ENCODE measurements at regions not wholly inside any gene's neighbourhood (a gene's known extent, or its start where the extent isn't known, plus 50 kb on each side); places are given as distances from the start of the nearest gene placed in this dataset.

- Histone ChIP-seq H3K27me3 (ENCODE audit: insufficient read depth, low read length, poor library complexity, severe bottlenecking) (no peaks in the 10 kb centered on the region), H3K4me3 (ENCODE audit: low read length) (no peak overlapping the region), H3K27ac (ENCODE audit: low read depth, low read length) (no peak overlapping the region), H3K9me3 (ENCODE audit: low read length) (no peaks in the 10 kb centered on the region), H3K4me1 (ENCODE audit: insufficient read depth, low read length) (peaks cover 10% of the 10 kb centered on the region), H3K36me3 (ENCODE audit: insufficient read depth, low read length) (no peaks in the 10 kb centered on the region)
- H3K4me1 Mint-ChIP-seq: peaks cover 12 to 13% (median 13%) of the 10 kb centered on the region in 3 donors
- no peak for DNase-seq
- no peaks in the 10 kb centered on the region for H3K36me3 Mint-ChIP-seq
- H3K9me3 Mint-ChIP-seq: no peaks in the 10 kb centered on the region
- ChIA-PET POLR2A (no interaction called here), CTCF (no interaction called here)
- no peak overlapping the region for H3K27ac Mint-ChIP-seq
- H3K27me3 Mint-ChIP-seq: peaks cover 1 to 7% of the 10 kb centered on the region in 2 donors
- no peak overlapping the region for H3K4me3 Mint-ChIP-seq
Measured at GRCh38 chr22:48239461-48240147, 1477.2 kb downstream of the TBC1D22A start.

GRCh38 chr22:48238966-48239365 lies 1476.5 kb downstream of the TBC1D22A start:
- Histone ChIP-seq H3K4me1 (ENCODE audit: insufficient read depth, low read length) (peaks cover 7% of the 10 kb centered on the region), H3K9me3 (ENCODE audit: low read length) (no peaks in the 10 kb centered on the region), H3K27me3 (ENCODE audit: insufficient read depth, low read length, poor library complexity, severe bottlenecking) (no peaks in the 10 kb centered on the region), H3K4me3 (ENCODE audit: low read length) (no peak overlapping the region), H3K36me3 (ENCODE audit: insufficient read depth, low read length) (no peaks in the 10 kb centered on the region), H3K27ac (ENCODE audit: low read depth, low read length) (no peak overlapping the region)
- H3K4me3 Mint-ChIP-seq: no peak overlapping the region
- DNase-seq: no peak
- ChIA-PET CTCF (no interaction called here), POLR2A (no interaction called here)
- peak overlapping the region in 1 of 8 donors; percentile 10 for H3K27ac Mint-ChIP-seq
- H3K36me3 Mint-ChIP-seq: peaks cover 0 to under 1% (median 0%) of the 10 kb centered on the region in 3 donors
- H3K9me3 Mint-ChIP-seq: peaks cover 0 to under 1% (median under 1%) of the 10 kb centered on the region in 5 donors
- peaks cover 1 to 7% of the 10 kb centered on the region in 2 donors for H3K27me3 Mint-ChIP-seq
- H3K4me1 Mint-ChIP-seq: peaks cover 11 to 13% (median 13%) of the 10 kb centered on the region in 3 donors

- Histone ChIP-seq H3K4me3 (ENCODE audit: low read length) (no peak overlapping the region), H3K9me3 (ENCODE audit: low read length) (no peaks in the 10 kb centered on the region), H3K27me3 (ENCODE audit: insufficient read depth, low read length, poor library complexity, severe bottlenecking) (no peaks in the 10 kb centered on the region), H3K4me1 (ENCODE audit: insufficient read depth, low read length) (peaks cover 7% of the 10 kb centered on the region), H3K27ac (ENCODE audit: low read depth, low read length) (no peak overlapping the region), H3K36me3 (ENCODE audit: insufficient read depth, low read length) (no peaks in the 10 kb centered on the region)
- no peak overlapping the region for H3K27ac Mint-ChIP-seq
- ChIA-PET CTCF (no interaction called here), POLR2A (no interaction called here)
- peaks cover 1 to 3% of the 10 kb centered on the region in 2 donors for H3K27me3 Mint-ChIP-seq
- H3K9me3 Mint-ChIP-seq: peaks cover 0 to 7% (median 4%) of the 10 kb centered on the region in 5 donors
- no peak overlapping the region for H3K4me3 Mint-ChIP-seq
- peaks cover 8 to 10% (median 9%) of the 10 kb centered on the region in 3 donors for H3K4me1 Mint-ChIP-seq
- peaks cover 0 to 4% (median 0%) of the 10 kb centered on the region in 3 donors for H3K36me3 Mint-ChIP-seq
- no peak for DNase-seq
Measured at GRCh38 chr22:48238284-48238915, 1476.0 kb downstream of the TBC1D22A start.

GRCh38 chr22:48237466-48238283 lies 1475.2 kb downstream of the TBC1D22A start:
- Mint-ChIP-seq H3K9me3 (peaks cover 4 to 9% (median 8%) of the 10 kb centered on the region in 5 donors), H3K27ac (no peak overlapping the region), H3K4me3 (no peak overlapping the region), H3K36me3 (peaks cover 0 to 4% (median 0%) of the 10 kb centered on the region in 3 donors), H3K4me1 (peaks cover 7 to 9% (median 8%) of the 10 kb centered on the region in 3 donors), H3K27me3 (peaks cover 1 to 3% of the 10 kb centered on the region in 2 donors)
- Histone ChIP-seq H3K4me3 (ENCODE audit: low read length) (no peak overlapping the region), H3K27ac (ENCODE audit: low read depth, low read length) (no peak overlapping the region), H3K36me3 (ENCODE audit: insufficient read depth, low read length) (no peaks in the 10 kb centered on the region), H3K4me1 (ENCODE audit: insufficient read depth, low read length) (peaks cover 7% of the 10 kb centered on the region), H3K9me3 (ENCODE audit: low read length) (no peaks in the 10 kb centered on the region), H3K27me3 (ENCODE audit: insufficient read depth, low read length, poor library complexity, severe bottlenecking) (no peaks in the 10 kb centered on the region)
- no peak for DNase-seq
- POLR2A ChIA-PET: no interaction called here
- CTCF ChIA-PET: no interaction called here

GRCh38 chr22:48236261-48236660 lies 1473.8 kb downstream of the TBC1D22A start:
- Histone ChIP-seq H3K36me3 (ENCODE audit: insufficient read depth, low read length) (no peaks in the 10 kb centered on the region), H3K9me3 (ENCODE audit: low read length) (no peaks in the 10 kb centered on the region), H3K27me3 (ENCODE audit: insufficient read depth, low read length, poor library complexity, severe bottlenecking) (no peaks in the 10 kb centered on the region), H3K27ac (ENCODE audit: low read depth, low read length) (no peak overlapping the region), H3K4me1 (ENCODE audit: insufficient read depth, low read length) (no peaks in the 10 kb centered on the region), H3K4me3 (ENCODE audit: low read length) (no peak overlapping the region)
- POLR2A ChIA-PET: no interaction called here
- Mint-ChIP-seq H3K4me1 (peaks cover 1 to 2% (median 2%) of the 10 kb centered on the region in 3 donors), H3K4me3 (no peak overlapping the region), H3K27ac (no peak overlapping the region), H3K9me3 (peaks cover 11 to 20% (median 18%) of the 10 kb centered on the region in 5 donors), H3K36me3 (peaks cover 0 to 4% (median 0%) of the 10 kb centered on the region in 3 donors), H3K27me3 (peaks cover 3% of the 10 kb centered on the region in 2 donors)
- CTCF ChIA-PET: no interaction called here
- DNase-seq: no peak

- Mint-ChIP-seq H3K36me3 (peaks cover 0 to 4% (median 0%) of the 10 kb centered on the region in 3 donors), H3K4me3 (no peak overlapping the region), H3K9me3 (peaks cover 11 to 20% (median 18%) of the 10 kb centered on the region in 5 donors), H3K4me1 (peaks cover 0 to 1% (median 0%) of the 10 kb centered on the region in 3 donors), H3K27me3 (peaks cover 3% of the 10 kb centered on the region in 2 donors), H3K27ac (no peak overlapping the region)
- Histone ChIP-seq H3K9me3 (ENCODE audit: low read length) (no peaks in the 10 kb centered on the region), H3K27me3 (ENCODE audit: insufficient read depth, low read length, poor library complexity, severe bottlenecking) (no peaks in the 10 kb centered on the region), H3K27ac (ENCODE audit: low read depth, low read length) (no peak overlapping the region), H3K4me1 (ENCODE audit: insufficient read depth, low read length) (no peaks in the 10 kb centered on the region), H3K4me3 (ENCODE audit: low read length) (no peak overlapping the region), H3K36me3 (ENCODE audit: insufficient read depth, low read length) (no peaks in the 10 kb centered on the region)
- no peak for DNase-seq
- POLR2A ChIA-PET: no interaction called here
- CTCF ChIA-PET: no interaction called here
Measured at GRCh38 chr22:48235744-48236143, 1473.3 kb downstream of the TBC1D22A start.

GRCh38 chr22:48234011-48234410 lies 1471.6 kb downstream of the TBC1D22A start:
- Mint-ChIP-seq H3K4me1 (no peaks in the 10 kb centered on the region), H3K27me3 (peaks cover under 1 to 3% of the 10 kb centered on the region in 2 donors), H3K27ac (no peak overlapping the region), H3K36me3 (peaks cover 0 to 7% (median 0%) of the 10 kb centered on the region in 3 donors), H3K9me3 (peaks cover 12 to 24% (median 18%) of the 10 kb centered on the region in 5 donors), H3K4me3 (no peak overlapping the region)
- ChIA-PET CTCF (no interaction called here), POLR2A (no interaction called here)
- Histone ChIP-seq H3K27me3 (ENCODE audit: insufficient read depth, low read length, poor library complexity, severe bottlenecking) (no peaks in the 10 kb centered on the region), H3K27ac (ENCODE audit: low read depth, low read length) (no peak overlapping the region), H3K9me3 (ENCODE audit: low read length) (no peaks in the 10 kb centered on the region), H3K4me3 (ENCODE audit: low read length) (no peak overlapping the region), H3K4me1 (ENCODE audit: insufficient read depth, low read length) (no peaks in the 10 kb centered on the region), H3K36me3 (ENCODE audit: insufficient read depth, low read length) (no peaks in the 10 kb centered on the region)
- no peak for DNase-seq

GRCh38 chr22:48233586-48233985 lies 1471.1 kb downstream of the TBC1D22A start:
- Mint-ChIP-seq H3K27me3 (peaks cover 3 to 5% of the 10 kb centered on the region in 2 donors), H3K4me1 (no peaks in the 10 kb centered on the region), H3K36me3 (peaks cover 0 to 7% (median 0%) of the 10 kb centered on the region in 3 donors), H3K4me3 (no peak overlapping the region), H3K9me3 (peaks cover 12 to 24% (median 18%) of the 10 kb centered on the region in 5 donors), H3K27ac (no peak overlapping the region)
- POLR2A ChIA-PET: no interaction called here
- Histone ChIP-seq H3K27me3 (ENCODE audit: insufficient read depth, low read length, poor library complexity, severe bottlenecking) (no peaks in the 10 kb centered on the region), H3K4me3 (ENCODE audit: low read length) (no peak overlapping the region), H3K9me3 (ENCODE audit: low read length) (no peaks in the 10 kb centered on the region), H3K36me3 (ENCODE audit: insufficient read depth, low read length) (no peaks in the 10 kb centered on the region), H3K27ac (ENCODE audit: low read depth, low read length) (no peak overlapping the region), H3K4me1 (ENCODE audit: insufficient read depth, low read length) (no peaks in the 10 kb centered on the region)
- CTCF ChIA-PET: no interaction called here
- no peak for DNase-seq

Measured in CD8-positive, alpha-beta memory T cell (primary cell).